Heart right ventricle (tissue), 16 donors: ENCODE measurements at regions not wholly inside any gene's neighbourhood (a gene's known extent, or its start where the extent isn't known, plus 50 kb on each side); places are given as distances from the start of the nearest gene placed in this dataset.
"Not testable (repeated sequence)": the region's sequence is repeated elsewhere in the genome, so short reads cannot be mapped to it uniquely, and the experiment has no call there.

Source experiments
- ATAC-seq, 8 donors: fragments of 200-7000 bp; cut with Tn5 transposase; one replicate each; pipeline ENCODE4 v1.9.1; 2020; ENCODE audit warnings: mild to moderate bottlenecking in 8 of 8, moderate library complexity in 8 of 8, moderate number of reproducible peaks in 1 of 8
- DNase-seq, 2 donors: peaks; one replicate each; pipeline ENCODE4 v3.0.0-alpha.2; 2020
- H3K27ac ChIP-seq, 10 donors: fragments of 200-600 bp; sonication (generic) in 2 of 10; one replicate each; pipeline versions ENCODE4 v1.5.0 to v1.8.0; 2020 to 2022; ENCODE audit warnings: mild to moderate bottlenecking in 3 of 10
- H3K27me3 ChIP-seq, 7 donors: fragments of 200-600 bp; one replicate each; pipeline ENCODE4 v1.8.0; 2021 to 2022; ENCODE audit warnings: mild to moderate bottlenecking in 2 of 7
- H3K36me3 ChIP-seq, 9 donors: fragments of 200-600 bp; sonication (generic) in 1 of 9; one replicate each; pipeline versions ENCODE4 v1.5.0 to v1.8.0; 2020 to 2022; ENCODE audit warnings: mild to moderate bottlenecking in 2 of 9
- H3K4me1 ChIP-seq, 9 donors: fragments of 200-600 bp; sonication (generic) in 1 of 9; one replicate each; pipeline versions ENCODE4 v1.5.0 to v1.8.0; 2020 to 2022; ENCODE audit warnings: mild to moderate bottlenecking in 4 of 9
- H3K4me3 ChIP-seq, 10 donors: fragments of 200-600 bp; sonication (generic) in 2 of 10; one replicate each; pipeline versions ENCODE4 v1.5.0 to v1.8.0; 2020 to 2022; ENCODE audit warnings: mild to moderate bottlenecking in 7 of 10, moderate library complexity in 2 of 10
- H3K9me3 ChIP-seq, 11 donors: fragments of 200-600 bp in 10 of 11; sonication (generic) in 2 of 11; one replicate each; pipeline versions ENCODE4 v1.5.0 to v1.8.0; 2013 to 2022; ENCODE audit warnings: mild to moderate bottlenecking in 2 of 11, control low read depth in 1 of 11, moderate library complexity in 1 of 11
- CTCF ChIP-seq, 9 donors: fragments of 200-600 bp; sonication (generic) in 2 of 9; IDR thresholded peaks; one replicate each; pipeline versions ENCODE4 v1.5.0 to v1.8.0; 2021 to 2022; ENCODE audit warnings: antibody characterized with exemption in 9 of 9, mild to moderate bottlenecking in 5 of 9, moderate library complexity in 1 of 9
- WGBS, 2 donors: extraction: QIAGEN DNeasy Blood & Tissue Kit; methylation state at CpG; one replicate each; pipeline ENCODE4 v1.1.7; 2013; ENCODE audit warnings: inconsistent platforms in 1 of 2; 5-methylcytosine and 5-hydroxymethylcytosine counted together
- intact Hi-C, 10 donors: fragments of 100-400 bp; cut with DNase I; formaldehyde crosslinking; loops; one replicate each; pipeline versions ENCODE4 v1.11.1 to v1.14.2; 2022
- donor health status: Arrhythmogenic right ventricular cardiomyopathy.
- donor health status: ischemic (EF 13 %, LVEDD 7.1; RV severe dilation, severe dysfunction).
- donor health status: healthy with polysubstance abuse.
- donor health status: DM: no; HTN: yes; CAD: no.
- donor health status: DM: no; HTN: no; CAD: no.
- donor health status: ischemic (EF 25% LVEDD 6.9; RV normal size, moderate dysfunction).
- donor health status: ischemic (EF 25% LVEDD 5.7; RV mildly dilated, moderate dysfunction).
- donor health status: healthy.
- donor health status: DM: yes; HTN: yes; CAD: no.
- donor health status: Ischemic cardiomyopathy.
- donor health status: ischemic (EF 35%, LVEDD 5.7; RV mildly dilated, moderate dysfunction).
- donor health status: nonischemic (EF 11% LVEDD 7.7; RV severe dilation, severe dysfunction).
- donor health status: DM: yes; HTN: yes; CAD: no.
- donor health status: PGD.
- donor health status: ischemic (EF 29% LVEDD 5.4; RV normal size, mild dysfunction).
- donor health status: nonischemic (EF 23%, LVEDD 6.1; RV moderate dilation, normal function).

GRCh38 chr6:145562771-145563615, 172.3 kb downstream of the EPM2A start:
- WGBS, 2 donors = 83 to 86% methylated on average over 10 of the region's 10 CpGs
- Histone ChIP-seq H3K4me3 (no peak overlapping the region), H3K9me3 (no peaks in the 10 kb centered on the region), H3K4me1 (no peaks in the 10 kb centered on the region), H3K27ac (no peak overlapping the region), H3K36me3 (no peaks in the 10 kb centered on the region), H3K27me3 (no peaks in the 10 kb centered on the region)
- DNase-seq (no peak), ATAC-seq (no peak)
- TF ChIP-seq CTCF (IDR thresholded peaks at IDR 0.05) = no peak
- intact Hi-C loops = no loop called here

GRCh38 chr6:145564553-145564952, 170.8 kb downstream of the EPM2A start:
- no peak for TF ChIP-seq CTCF (IDR thresholded peaks at IDR 0.05)
- H3K27ac ChIP-seq = no peak overlapping the region
- no peak overlapping the region for H3K4me3 ChIP-seq
- intact Hi-C loops = no loop called here
- no peaks in the 10 kb centered on the region for H3K36me3 ChIP-seq
- H3K9me3 ChIP-seq = no peaks in the 10 kb centered on the region
- H3K27me3 ChIP-seq = no peaks in the 10 kb centered on the region
- H3K4me1 ChIP-seq = no peaks in the 10 kb centered on the region
- ATAC-seq (no peak), DNase-seq (no peak)

- no peaks in the 10 kb centered on the region for H3K36me3 ChIP-seq
- WGBS, 2 donors = 67 to 86% methylated on average over 1 of the region's 1 CpG
- H3K4me3 ChIP-seq = no peak overlapping the region
- intact Hi-C loops = no loop called here
- no peak for TF ChIP-seq CTCF (IDR thresholded peaks at IDR 0.05)
- H3K27ac ChIP-seq = no peak overlapping the region
- H3K27me3 ChIP-seq = no peaks in the 10 kb centered on the region
- H3K4me1 ChIP-seq = no peaks in the 10 kb centered on the region
- H3K9me3 ChIP-seq = peaks cover 0 to 3% (median 0%) of the 10 kb centered on the region in 11 donors
- ATAC-seq (no peak), DNase-seq (no peak)
These were observed 167.6 kb downstream of the EPM2A start for GRCh38 chr6:145567684-145568252.

GRCh38 chr6:145569140-145569539, 166.2 kb downstream of the EPM2A start:
- TF ChIP-seq CTCF (IDR thresholded peaks at IDR 0.05) = no peak
- ATAC-seq (no peak), DNase-seq (no peak)
- intact Hi-C loops = no loop called here
- Histone ChIP-seq H3K4me3 (no peak overlapping the region), H3K9me3 (peaks cover 0 to 17% (median 4%) of the 10 kb centered on the region in 11 donors), H3K27ac (no peak overlapping the region), H3K4me1 (no peaks in the 10 kb centered on the region), H3K36me3 (no peaks in the 10 kb centered on the region), H3K27me3 (no peaks in the 10 kb centered on the region)
- 64% methylated on average over 3 of the region's 3 CpGs for WGBS, 2 donors

- H3K27ac ChIP-seq, H3K4me1 ChIP-seq, intact Hi-C loops, H3K27me3 ChIP-seq, ATAC-seq, DNase-seq, H3K36me3 ChIP-seq, H3K4me3 ChIP-seq: not testable (repeated sequence)
- 77% methylated on average over 1 of the region's 1 CpG for WGBS, 2 donors
- peaks cover 0 to 29% (median 6%) of the 10 kb centered on the region in 11 donors for H3K9me3 ChIP-seq
These were observed 165.0 kb downstream of the EPM2A start for GRCh38 chr6:145570336-145570735.

- H3K4me3 ChIP-seq, H3K27ac ChIP-seq, ATAC-seq, H3K27me3 ChIP-seq, intact Hi-C loops, DNase-seq, H3K4me1 ChIP-seq, H3K36me3 ChIP-seq: not testable (repeated sequence)
- 95 to 100% methylated on average over 1 of the region's 1 CpG for WGBS, 2 donors
- H3K9me3 ChIP-seq = peaks cover 0 to 68% (median 34%) of the 10 kb centered on the region in 11 donors
These were observed 161.1 kb downstream of the EPM2A start for GRCh38 chr6:145574269-145574668.
